NCI-H69 (cell line): ENCODE measurements at regions not wholly inside any gene's neighbourhood (a gene's known extent, or its start where the extent isn't known, plus 50 kb on each side); places are given as distances from the start of the nearest gene placed in this dataset.
"Not testable (repeated sequence)": the region's sequence is repeated elsewhere in the genome, so short reads cannot be mapped to it uniquely, and the experiment has no call there.

Experiments
- DNase-seq: peaks from one replicate; lab custom pipeline; 2025; lab: John Stamatoyannopoulos, UW

GRCh38 chr12:93080452-93080851 lies 151.4 kb upstream of the EEA1 start:
- no peak for DNase-seq

- peak; percentile 9 for DNase-seq
Observed at GRCh38 chr12:93080994-93081809, 152.1 kb upstream of the EEA1 start.

DNA sequence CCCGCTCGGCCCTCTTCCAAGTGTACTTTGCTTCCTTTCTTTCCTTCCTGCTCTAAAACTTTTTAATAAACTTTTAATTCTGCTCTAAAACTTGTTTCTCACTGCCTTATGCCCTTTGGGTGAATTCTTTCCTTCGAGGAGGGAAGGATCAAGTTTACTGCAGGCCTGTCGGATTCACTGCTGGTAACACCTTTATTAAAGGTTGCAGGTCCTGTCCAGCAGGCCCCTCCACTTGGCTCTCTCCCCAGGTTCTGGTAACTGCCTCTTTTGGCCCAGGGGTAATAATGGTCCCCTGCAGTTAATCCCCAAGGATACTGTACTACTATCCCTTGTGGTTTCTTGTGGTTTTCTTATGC lies 152.7 kb upstream of the EEA1 start:
- no peak for DNase-seq

- DNase-seq = no peak
Observed at GRCh38 chr12:93085383-93086287, 156.5 kb upstream of the EEA1 start.

DNA sequence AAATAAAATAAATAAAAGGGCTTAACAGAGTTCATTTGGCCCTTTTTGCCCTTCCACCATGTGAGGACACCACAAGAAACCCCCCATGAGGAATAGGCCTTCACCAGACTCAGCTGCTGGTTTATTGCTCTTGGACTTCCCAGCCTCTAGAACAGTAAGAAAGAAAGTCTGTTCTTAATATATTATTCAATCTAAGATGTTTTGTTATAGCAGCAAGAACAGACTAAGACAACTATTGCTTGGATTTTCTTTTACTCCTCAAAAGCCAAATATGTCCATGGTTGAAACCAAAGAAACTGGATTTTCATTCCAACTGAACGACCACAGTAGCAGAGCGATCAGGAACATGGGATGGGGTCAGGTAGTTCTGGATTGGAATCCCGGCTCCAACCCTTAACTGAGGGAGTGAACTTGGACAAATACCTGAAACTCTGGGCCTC lies 157.2 kb upstream of the EEA1 start:
- DNase-seq = no peak

DNA sequence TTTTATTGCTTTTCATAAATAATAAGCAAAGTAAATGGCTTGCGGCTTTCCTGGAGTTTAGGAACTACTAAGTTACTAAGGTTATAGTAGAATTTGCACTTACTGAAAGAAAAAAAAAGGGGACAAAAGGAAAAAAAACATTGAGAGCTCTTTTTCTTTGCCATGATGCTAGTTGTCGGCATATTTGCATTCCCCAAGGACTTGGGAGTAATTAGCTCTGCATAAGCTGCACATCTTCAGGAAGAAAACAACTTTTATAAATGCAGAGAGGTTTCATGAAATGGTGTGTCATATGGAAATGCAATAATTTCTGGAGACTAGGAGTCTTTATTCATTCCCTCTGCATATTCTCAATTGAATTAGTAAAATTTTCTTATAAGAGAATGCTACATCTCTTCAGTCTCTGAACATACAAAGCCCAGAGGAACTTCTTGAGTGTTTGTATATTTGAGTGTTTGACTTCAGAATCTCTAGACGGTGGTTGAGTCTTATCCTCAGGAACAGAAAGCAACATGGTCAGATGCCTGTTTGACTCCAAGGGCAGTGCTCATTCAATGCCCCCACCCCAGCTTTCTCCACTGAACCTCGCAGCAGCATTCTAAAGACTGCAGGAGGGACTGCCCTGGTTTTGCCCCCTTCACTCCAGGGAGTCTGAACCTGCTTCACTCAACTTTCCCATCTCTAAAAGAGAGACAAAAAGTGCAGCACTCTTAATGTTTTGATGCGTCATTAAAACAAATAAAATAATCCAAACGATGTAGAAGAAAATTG lies 158.9 kb upstream of the EEA1 start:
- no peak for DNase-seq

- DNase-seq = no peak
Observed at GRCh38 chr12:93089805-93090569, 160.9 kb upstream of the EEA1 start.

DNA sequence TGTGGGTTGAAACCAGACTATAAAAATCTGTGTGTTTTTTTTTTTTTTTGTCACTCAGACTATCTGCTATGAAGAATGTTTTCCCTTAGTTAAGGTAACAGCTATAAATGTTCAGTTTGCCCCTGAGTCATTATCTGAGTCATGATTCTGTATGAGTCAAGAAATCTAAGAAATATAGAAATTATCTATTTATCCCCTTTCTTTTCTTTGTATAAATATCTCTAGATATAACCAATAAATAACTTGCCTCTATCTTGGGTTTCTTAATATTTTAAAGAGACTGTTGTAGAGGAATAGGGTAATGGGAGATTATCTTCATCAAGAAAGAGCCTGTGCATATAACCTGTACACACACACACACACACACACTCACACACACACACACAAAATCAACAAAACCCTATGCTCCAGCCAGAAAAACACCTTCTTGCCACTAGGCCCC lies 161.7 kb upstream of the EEA1 start:
- DNase-seq = peak; percentile 35

GRCh38 chr12:93091886-93092648 lies 163.0 kb upstream of the EEA1 start:
- peak; percentile 99 for DNase-seq

GRCh38 chr12:93092649-93092945 lies 163.5 kb upstream of the EEA1 start:
- DNase-seq = no peak

DNA sequence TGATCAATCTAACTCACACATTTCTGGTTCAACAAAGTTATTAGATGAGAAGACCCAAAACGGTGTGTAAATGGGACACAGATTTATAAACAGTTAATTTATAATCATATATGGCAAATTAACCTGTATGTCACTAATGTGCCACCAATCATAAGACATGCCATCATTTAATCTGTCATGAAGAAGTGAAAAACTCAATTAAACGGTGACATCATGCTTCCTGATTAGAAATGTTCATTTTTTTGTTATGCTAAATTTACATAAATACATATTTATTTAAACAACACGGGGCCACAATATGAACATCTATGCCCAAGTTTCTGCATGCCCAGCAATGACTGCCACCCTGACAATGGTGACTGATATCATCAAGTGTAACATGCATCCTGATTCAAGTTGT lies 164.1 kb upstream of the EEA1 start:
- DNase-seq = peak; percentile 16

DNA sequence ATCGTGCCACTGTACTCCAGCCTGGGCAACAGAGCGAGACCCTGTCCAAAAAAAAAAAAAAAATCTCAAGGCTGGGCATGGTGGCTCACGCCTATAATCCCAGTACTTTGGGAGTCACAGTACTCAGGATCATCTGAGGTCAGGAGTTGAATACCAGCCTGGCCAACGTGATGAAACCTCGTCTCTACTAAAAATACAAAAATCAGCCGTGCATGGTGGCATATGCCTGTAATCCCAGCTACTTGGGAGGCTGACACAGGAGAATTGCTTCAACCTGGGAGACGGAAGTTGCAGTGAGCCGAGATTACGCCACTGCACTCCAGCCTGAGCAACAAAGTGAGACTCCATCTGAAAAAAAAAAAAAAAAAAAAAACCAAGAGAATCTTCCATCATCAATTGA lies 165.1 kb upstream of the EEA1 start:
- not testable (repeated sequence) for DNase-seq

DNA sequence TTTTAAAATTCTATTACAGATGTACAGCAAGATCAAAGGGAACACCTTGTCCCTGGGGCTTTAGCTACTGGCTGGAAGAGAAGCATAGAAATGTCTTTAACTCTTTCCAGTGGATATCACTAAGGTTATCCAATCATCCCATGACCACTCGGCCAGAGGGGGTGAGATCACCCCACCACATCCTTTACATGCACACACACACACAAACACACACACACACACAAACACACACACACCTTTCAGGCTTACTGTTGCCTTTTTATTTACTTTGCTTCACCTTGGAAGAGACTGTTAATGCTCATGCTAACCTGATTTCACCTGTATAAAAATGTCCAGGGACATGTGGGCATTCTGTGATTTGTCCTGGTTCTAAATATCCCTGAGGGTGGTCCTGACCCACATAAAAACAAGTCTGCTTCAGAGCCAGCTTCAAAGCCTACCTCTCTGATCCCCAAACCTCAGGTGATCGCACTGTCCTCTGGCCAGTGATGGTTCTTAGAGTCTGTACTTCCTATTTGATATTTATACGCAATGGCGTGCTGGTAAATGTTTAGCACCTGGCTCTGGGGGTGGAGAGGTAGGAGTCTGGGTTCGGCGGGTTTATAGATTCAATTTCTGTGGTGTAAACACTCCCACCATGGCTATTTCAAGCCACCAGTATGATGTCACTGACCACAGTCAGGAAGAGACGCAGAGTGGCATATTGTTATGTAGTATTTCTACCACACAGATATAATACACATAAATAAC lies 166.1 kb upstream of the EEA1 start:
- DNase-seq = no peak

DNA sequence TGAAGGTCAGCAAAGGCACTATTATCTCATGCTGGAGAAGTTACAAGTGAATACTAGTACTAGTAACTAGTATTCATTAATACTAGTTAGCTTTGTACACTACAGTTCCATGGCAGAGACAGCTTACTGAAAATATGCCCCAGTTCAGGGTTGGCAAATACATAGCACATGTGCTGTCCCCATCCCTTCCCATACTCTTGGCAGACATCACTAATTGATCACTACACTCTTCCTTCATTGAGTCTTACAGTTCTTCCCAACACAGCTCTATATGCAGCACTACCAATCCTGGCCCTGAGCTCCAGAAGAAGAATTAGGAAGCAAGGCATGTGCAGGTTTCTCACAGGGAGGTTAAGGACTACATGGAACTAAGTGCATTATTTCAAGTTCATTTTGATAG lies 168.3 kb upstream of the EEA1 start:
- no peak for DNase-seq

DNA sequence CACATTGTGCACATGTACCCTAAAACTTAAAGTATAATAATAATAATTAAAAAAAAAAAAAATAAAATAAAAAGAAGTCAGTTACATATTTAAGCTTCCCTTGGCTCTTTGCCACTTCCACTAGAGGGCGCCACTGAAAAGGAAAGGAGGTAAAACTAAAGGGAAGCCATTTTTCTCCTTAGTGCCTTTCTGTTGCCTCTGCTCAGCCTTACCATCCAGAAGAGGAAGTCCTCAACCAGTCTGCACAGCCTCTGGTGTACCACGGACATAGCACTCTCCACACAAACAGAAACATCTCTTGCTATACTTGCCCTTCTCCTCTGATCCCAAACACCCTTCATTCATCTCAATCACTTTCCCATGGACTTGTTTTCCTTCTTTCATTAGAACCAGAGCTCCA lies 169.0 kb upstream of the EEA1 start:
- DNase-seq = peak; percentile 83

DNA sequence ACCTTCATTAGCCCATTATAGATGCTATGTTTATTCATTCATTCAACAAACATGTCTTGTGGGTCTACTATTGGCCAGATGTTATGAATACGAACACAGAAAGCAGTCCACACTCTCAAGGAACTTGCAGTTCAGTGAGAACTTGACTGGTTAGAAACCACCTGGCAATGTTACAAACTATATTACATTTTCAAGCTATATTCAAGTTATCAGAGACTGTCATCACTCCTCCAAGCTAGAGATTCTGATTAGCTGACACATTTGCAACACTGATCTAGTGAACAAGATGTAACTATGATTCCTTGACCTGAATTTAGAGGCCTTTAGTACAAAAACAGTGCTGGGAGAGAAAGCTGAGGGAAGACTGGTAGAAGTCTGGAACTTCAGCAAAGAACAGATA lies 170.7 kb upstream of the EEA1 start:
- DNase-seq = no peak

GRCh38 chr12:93100610-93101009 lies 171.5 kb upstream of the EEA1 start:
- DNase-seq = no peak

DNA sequence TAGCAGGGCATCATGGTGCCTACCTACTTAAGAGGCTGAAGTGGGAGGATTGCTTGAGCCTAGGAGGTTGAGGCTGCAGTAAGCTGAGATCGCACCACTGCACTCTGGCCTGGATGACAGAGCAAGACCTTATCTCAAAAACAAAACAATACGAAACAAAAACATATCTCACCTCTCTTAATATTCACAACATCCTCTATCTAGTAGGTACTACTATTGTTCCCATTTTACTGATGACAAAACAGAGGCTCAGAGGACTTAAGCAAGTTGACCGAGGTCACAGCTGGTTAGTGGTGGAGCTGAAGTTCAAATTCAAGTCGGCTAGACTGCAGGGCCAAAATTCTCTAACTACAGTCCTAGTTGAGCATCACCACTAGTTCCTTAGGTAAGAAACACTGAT lies 172.3 kb upstream of the EEA1 start:
- DNase-seq = no peak

- DNase-seq = no peak
Observed at GRCh38 chr12:93102312-93102711, 173.2 kb upstream of the EEA1 start.

GRCh38 chr12:93102744-93103143 lies 173.6 kb upstream of the EEA1 start:
- DNase-seq = no peak
